ENCODE measurements at regions not wholly inside any gene's neighbourhood (a gene's known extent, or its start where the extent isn't known, plus 50 kb on each side); places are given as distances from the start of the nearest gene placed in this dataset.

DNA sequence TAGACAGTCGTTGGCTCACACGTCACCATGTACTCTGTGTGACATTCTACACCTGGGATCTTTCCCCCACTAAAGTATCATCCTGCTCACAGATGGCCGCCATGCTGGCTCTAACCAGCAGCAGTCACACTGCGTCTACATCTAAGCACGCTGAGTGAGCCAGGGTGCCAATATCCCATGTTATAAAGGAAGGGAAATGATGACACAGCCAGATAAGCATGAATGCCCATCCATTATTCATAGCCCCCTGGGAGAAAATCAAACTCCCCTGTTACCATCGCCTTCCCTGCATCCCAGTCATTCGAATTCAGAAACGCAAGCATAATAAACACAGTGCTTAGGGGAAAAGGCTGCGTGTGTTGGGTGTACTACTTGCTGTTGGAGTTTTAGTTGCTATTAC lies 698.2 kb upstream of the AUTS2 start:
- H3K4me2 ChIP-seq (ENCODE audit: low read depth, low read length, poor library complexity, severe bottlenecking): no peak overlapping the region
- no peak overlapping the region for H3K9ac ChIP-seq (ENCODE audit: low read depth, low read length, poor library complexity, severe bottlenecking)
- H4K20me1 ChIP-seq (ENCODE audit: insufficient read depth, low read length, poor library complexity, severe bottlenecking): no peaks in the 10 kb centered on the region
- TF ChIP-seq EZH2phosphoT487 (IDR thresholded peaks at IDR 0.05; ENCODE audit: borderline replicate concordance) (no peak), CTCF (conservative IDR thresholded peaks at IDR 0.05; ENCODE audit: low read length) (no peak)
- H3K4me3 ChIP-seq (ENCODE audit: low read length, poor library complexity, severe bottlenecking): no peak overlapping the region
- no peaks in the 10 kb centered on the region for H3K4me1 ChIP-seq (ENCODE audit: insufficient read depth, low read length, poor library complexity, severe bottlenecking)
- peaks cover 4% of the 10 kb centered on the region; the same call in 1 of the 2 replicates for H3K9me3 ChIP-seq (ENCODE audit: insufficient read depth, low read depth, low read length)
- H2AFZ ChIP-seq (ENCODE audit: low read length): no peak overlapping the region
- H3K36me3 ChIP-seq (ENCODE audit: insufficient read depth, low read length): no peaks in the 10 kb centered on the region
- no peaks in the 10 kb centered on the region for H3K9me2 ChIP-seq (replicated peaks; ENCODE audit: low read depth, low read length)
- H3K79me2 ChIP-seq (ENCODE audit: insufficient read depth, low read length): no peaks in the 10 kb centered on the region
- no peaks in the 10 kb centered on the region for H3K27me3 ChIP-seq (ENCODE audit: insufficient read depth, low read length, poor library complexity, severe bottlenecking)
- H3F3A ChIP-seq (ENCODE audit: low read depth): no peaks in the 10 kb centered on the region

GRCh38 chr7:68904630-68905029 lies 693.6 kb upstream of the AUTS2 start:
- Histone ChIP-seq H3K4me1 (ENCODE audit: insufficient read depth, low read length, poor library complexity, severe bottlenecking) (no peaks in the 10 kb centered on the region), H3K79me2 (ENCODE audit: insufficient read depth, low read length) (no peaks in the 10 kb centered on the region), H3K9me2 (replicated peaks; ENCODE audit: low read depth, low read length) (no peaks in the 10 kb centered on the region), H3K4me2 (ENCODE audit: low read depth, low read length, poor library complexity, severe bottlenecking) (no peak overlapping the region), H4K20me1 (ENCODE audit: insufficient read depth, low read length, poor library complexity, severe bottlenecking) (no peaks in the 10 kb centered on the region), H3F3A (ENCODE audit: low read depth) (no peaks in the 10 kb centered on the region), H3K9me3 (ENCODE audit: insufficient read depth, low read depth, low read length) (peaks cover 4% of the 10 kb centered on the region; the same call in 1 of the 2 replicates), H3K4me3 (ENCODE audit: low read length, poor library complexity, severe bottlenecking) (no peak overlapping the region), H3K36me3 (ENCODE audit: insufficient read depth, low read length) (no peaks in the 10 kb centered on the region), H3K9ac (ENCODE audit: low read depth, low read length, poor library complexity, severe bottlenecking) (no peak overlapping the region), H3K27me3 (ENCODE audit: insufficient read depth, low read length, poor library complexity, severe bottlenecking) (no peaks in the 10 kb centered on the region), H2AFZ (ENCODE audit: low read length) (no peak overlapping the region)
- TF ChIP-seq CTCF (conservative IDR thresholded peaks at IDR 0.05; ENCODE audit: low read length): no peak
- TF ChIP-seq EZH2phosphoT487 (IDR thresholded peaks at IDR 0.05; ENCODE audit: borderline replicate concordance): no peak

GRCh38 chr7:68911754-68912153 lies 686.5 kb upstream of the AUTS2 start:
- H3K79me2 ChIP-seq (ENCODE audit: insufficient read depth, low read length): no peaks in the 10 kb centered on the region
- H3K9ac ChIP-seq (ENCODE audit: low read depth, low read length, poor library complexity, severe bottlenecking): no peak overlapping the region
- peaks cover 6% of the 10 kb centered on the region; the same call in 1 of the 2 replicates for H3K9me3 ChIP-seq (ENCODE audit: insufficient read depth, low read depth, low read length)
- no peaks in the 10 kb centered on the region for H3K27me3 ChIP-seq (ENCODE audit: insufficient read depth, low read length, poor library complexity, severe bottlenecking)
- no peaks in the 10 kb centered on the region for H4K20me1 ChIP-seq (ENCODE audit: insufficient read depth, low read length, poor library complexity, severe bottlenecking)
- H3K4me2 ChIP-seq (ENCODE audit: low read depth, low read length, poor library complexity, severe bottlenecking): no peak overlapping the region
- no peaks in the 10 kb centered on the region for H3K36me3 ChIP-seq (ENCODE audit: insufficient read depth, low read length)
- H3K4me1 ChIP-seq (ENCODE audit: insufficient read depth, low read length, poor library complexity, severe bottlenecking): no peaks in the 10 kb centered on the region
- H3F3A ChIP-seq (ENCODE audit: low read depth): no peaks in the 10 kb centered on the region
- no peaks in the 10 kb centered on the region for H3K9me2 ChIP-seq (replicated peaks; ENCODE audit: low read depth, low read length)
- no peak overlapping the region for H3K4me3 ChIP-seq (ENCODE audit: low read length, poor library complexity, severe bottlenecking)
- TF ChIP-seq EZH2phosphoT487 (IDR thresholded peaks at IDR 0.05; ENCODE audit: borderline replicate concordance) (no peak), CTCF (conservative IDR thresholded peaks at IDR 0.05; ENCODE audit: low read length) (no peak)
- H2AFZ ChIP-seq (ENCODE audit: low read length): no peak overlapping the region
